Mesothelial cell of epicardium (in vitro differentiated cells): ENCODE measurements at regions not wholly inside any gene's neighbourhood (a gene's known extent, or its start where the extent isn't known, plus 50 kb on each side); places are given as distances from the start of the nearest gene placed in this dataset.

Experiments used
- DNase-seq, 2 experiments: peaks; one replicate each; pipeline ENCODE4 v3.0.0; 2021; ENCODE audit warnings: low spot score in 2 of 2; ENCODE audit not compliant: unreplicated experiment in 2 of 2
- H3K27ac Mint-ChIP-seq: 2 replicates; pipeline ENCODE4 v1.8.0; 2021; ENCODE audit warnings: mixed read lengths
- H3K27me3 Mint-ChIP-seq: 2 replicates; pipeline ENCODE4 v1.8.0; 2021; ENCODE audit warnings: low read depth, mixed read lengths
- H3K36me3 Mint-ChIP-seq: 2 replicates; pipeline ENCODE4 v1.8.0; 2021; ENCODE audit warnings: mixed read lengths
- H3K4me1 Mint-ChIP-seq: 2 replicates; pipeline ENCODE4 v1.8.0; 2021; ENCODE audit warnings: mixed read lengths
- H3K4me3 Mint-ChIP-seq: 2 replicates; pipeline ENCODE4 v1.8.0; 2021; ENCODE audit warnings: mild to moderate bottlenecking, moderate library complexity, mixed read lengths
- H3K9me3 Mint-ChIP-seq: 2 replicates; pipeline ENCODE4 v1.8.0; 2021; ENCODE audit warnings: mixed read lengths
- TF ChIP-seq, protein P1 (sequence below): fragments of 200-600 bp; sonication (generic); IDR thresholded peaks from one replicate; pipeline ENCODE4 v1.5.0; 2021; ENCODE audit warnings: antibody characterized with exemption; ENCODE audit not compliant: unreplicated experiment

GRCh38 chr13:44058067-44058466 is 178.4 kb downstream of the LACC1 start:
- TF ChIP-seq, protein P1, sequence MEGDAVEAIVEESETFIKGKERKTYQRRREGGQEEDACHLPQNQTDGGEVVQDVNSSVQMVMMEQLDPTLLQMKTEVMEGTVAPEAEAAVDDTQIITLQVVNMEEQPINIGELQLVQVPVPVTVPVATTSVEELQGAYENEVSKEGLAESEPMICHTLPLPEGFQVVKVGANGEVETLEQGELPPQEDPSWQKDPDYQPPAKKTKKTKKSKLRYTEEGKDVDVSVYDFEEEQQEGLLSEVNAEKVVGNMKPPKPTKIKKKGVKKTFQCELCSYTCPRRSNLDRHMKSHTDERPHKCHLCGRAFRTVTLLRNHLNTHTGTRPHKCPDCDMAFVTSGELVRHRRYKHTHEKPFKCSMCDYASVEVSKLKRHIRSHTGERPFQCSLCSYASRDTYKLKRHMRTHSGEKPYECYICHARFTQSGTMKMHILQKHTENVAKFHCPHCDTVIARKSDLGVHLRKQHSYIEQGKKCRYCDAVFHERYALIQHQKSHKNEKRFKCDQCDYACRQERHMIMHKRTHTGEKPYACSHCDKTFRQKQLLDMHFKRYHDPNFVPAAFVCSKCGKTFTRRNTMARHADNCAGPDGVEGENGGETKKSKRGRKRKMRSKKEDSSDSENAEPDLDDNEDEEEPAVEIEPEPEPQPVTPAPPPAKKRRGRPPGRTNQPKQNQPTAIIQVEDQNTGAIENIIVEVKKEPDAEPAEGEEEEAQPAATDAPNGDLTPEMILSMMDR = no peak
- Mint-ChIP-seq H3K4me1 (peaks cover 31% of the 10 kb centered on the region), H3K36me3 (no peaks in the 10 kb centered on the region), H3K27ac (no peak overlapping the region), H3K9me3 (no peaks in the 10 kb centered on the region), H3K4me3 (no peak overlapping the region), H3K27me3 (no peaks in the 10 kb centered on the region)
- DNase-seq = no peak

DNA sequence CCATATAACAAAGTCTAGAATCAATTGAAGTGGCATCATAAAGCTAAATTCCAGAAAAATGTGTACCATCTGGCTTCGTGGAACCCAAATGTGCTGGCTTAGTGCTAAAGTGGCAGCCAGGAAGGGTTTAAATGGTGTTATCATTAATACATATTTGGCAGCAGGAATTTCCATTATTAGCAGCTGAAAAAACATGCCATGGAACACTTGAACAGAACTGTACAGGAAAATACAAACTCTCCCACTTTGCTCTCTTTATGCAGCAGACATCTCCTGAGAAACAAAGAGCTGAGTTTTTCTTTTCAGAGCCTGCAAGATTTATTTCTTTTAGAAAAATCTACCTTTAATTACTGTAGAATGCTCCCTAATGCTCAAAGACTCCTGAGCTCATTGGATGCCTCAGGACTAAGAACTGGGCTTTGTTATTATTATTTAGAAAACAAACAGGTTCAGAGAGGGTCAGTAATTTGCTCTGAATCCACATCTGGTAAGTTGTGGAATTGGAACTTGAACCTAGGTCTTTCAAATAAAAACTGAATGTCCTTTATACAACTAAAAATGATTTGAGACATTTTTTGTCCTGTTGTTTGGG is 179.0 kb downstream of the LACC1 start:
- DNase-seq = no peak
- TF ChIP-seq, protein P1 = no peak
- Mint-ChIP-seq H3K36me3 (no peaks in the 10 kb centered on the region), H3K4me1 (peaks cover 24% of the 10 kb centered on the region), H3K27me3 (no peaks in the 10 kb centered on the region), H3K9me3 (no peaks in the 10 kb centered on the region), H3K27ac (peak overlapping the region; percentile 57), H3K4me3 (no peak overlapping the region)

DNA sequence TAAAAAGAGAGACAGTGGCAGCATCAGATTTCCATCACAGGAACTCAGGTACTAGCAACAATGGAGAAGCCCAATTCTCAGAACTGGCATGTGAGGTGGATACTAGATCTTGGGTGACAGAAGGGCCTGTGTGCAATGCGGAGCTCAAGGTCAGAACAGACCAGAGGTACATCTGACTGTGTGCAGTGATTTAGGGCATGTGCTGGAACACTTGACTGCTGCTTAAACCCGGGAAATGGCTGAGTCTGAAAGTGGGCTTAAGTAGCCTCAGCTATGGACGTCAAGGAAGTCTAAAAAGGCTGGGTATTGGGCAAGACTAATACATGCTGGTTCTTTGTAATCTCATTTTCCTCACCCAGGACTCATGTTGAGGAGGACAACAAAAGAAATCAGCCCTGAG is 182.2 kb downstream of the LACC1 start:
- peaks cover 17% of the 10 kb centered on the region for H3K4me1 Mint-ChIP-seq
- no peak for DNase-seq
- no peaks in the 10 kb centered on the region for H3K36me3 Mint-ChIP-seq
- TF ChIP-seq, protein P1 = no peak
- no peak overlapping the region for H3K27ac Mint-ChIP-seq
- no peaks in the 10 kb centered on the region for H3K27me3 Mint-ChIP-seq
- H3K4me3 Mint-ChIP-seq = no peak overlapping the region
- H3K9me3 Mint-ChIP-seq = peaks cover 2% of the 10 kb centered on the region

GRCh38 chr13:44063467-44063866 is 183.8 kb downstream of the LACC1 start:
- no peak for DNase-seq
- Mint-ChIP-seq H3K4me3 (no peak overlapping the region), H3K9me3 (peaks cover 7% of the 10 kb centered on the region), H3K27me3 (no peaks in the 10 kb centered on the region), H3K4me1 (peaks cover 10% of the 10 kb centered on the region), H3K36me3 (no peaks in the 10 kb centered on the region), H3K27ac (no peak overlapping the region)
- TF ChIP-seq, protein P1 = no peak

- Mint-ChIP-seq H3K27me3 (no peaks in the 10 kb centered on the region), H3K9me3 (peaks cover 11% of the 10 kb centered on the region), H3K4me1 (peaks cover 9% of the 10 kb centered on the region), H3K4me3 (no peak overlapping the region), H3K27ac (no peak overlapping the region), H3K36me3 (no peaks in the 10 kb centered on the region)
- DNase-seq = no peak
- TF ChIP-seq, protein P1 = no peak
Measured at GRCh38 chr13:44063881-44064280, 184.2 kb downstream of the LACC1 start.

- Mint-ChIP-seq H3K4me3 (no peak overlapping the region), H3K4me1 (peaks cover 10% of the 10 kb centered on the region), H3K27me3 (no peaks in the 10 kb centered on the region), H3K27ac (no peak overlapping the region), H3K9me3 (peaks cover 15% of the 10 kb centered on the region), H3K36me3 (no peaks in the 10 kb centered on the region)
- TF ChIP-seq, protein P1 = no peak
- no peak for DNase-seq
Measured at GRCh38 chr13:44064357-44064756, 184.7 kb downstream of the LACC1 start.
